Glomerular endothelial cell (primary cell): ENCODE measurements at regions not wholly inside any gene's neighbourhood (a gene's known extent, or its start where the extent isn't known, plus 50 kb on each side); places are given as distances from the start of the nearest gene placed in this dataset.

Source experiments
- DNase-seq: peaks from one replicate; pipeline ENCODE4 v3.0.0-alpha.2; 2011; ENCODE audit warnings: low read depth, low spot score; ENCODE audit errors: extremely low read depth

- DNase-seq = no peak
Measured at GRCh38 chr13:72462166-72462565, 265.3 kb downstream of the MZT1 start.

GRCh38 chr13:72458701-72459100 lies 268.7 kb downstream of the MZT1 start:
- no peak for DNase-seq

DNA sequence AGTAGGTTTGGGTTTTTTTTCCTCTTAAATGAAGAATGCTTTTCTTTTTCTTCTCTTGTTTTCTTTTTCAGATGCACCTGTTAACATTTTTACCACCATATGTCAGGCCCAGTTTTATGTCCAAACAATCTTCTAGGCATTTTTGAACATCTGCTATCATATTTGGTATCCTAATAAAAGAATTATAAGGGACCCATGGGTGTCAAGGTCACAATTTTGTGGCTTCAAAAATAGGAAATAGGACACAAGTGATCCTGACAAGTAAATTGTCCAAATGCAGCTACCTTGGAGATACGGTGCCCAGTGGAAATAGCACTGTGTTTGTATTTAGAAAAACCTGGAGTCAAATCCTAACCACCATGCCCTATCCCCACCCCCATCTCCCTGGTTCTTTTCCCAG lies 270.3 kb downstream of the MZT1 start:
- no peak for DNase-seq

DNA sequence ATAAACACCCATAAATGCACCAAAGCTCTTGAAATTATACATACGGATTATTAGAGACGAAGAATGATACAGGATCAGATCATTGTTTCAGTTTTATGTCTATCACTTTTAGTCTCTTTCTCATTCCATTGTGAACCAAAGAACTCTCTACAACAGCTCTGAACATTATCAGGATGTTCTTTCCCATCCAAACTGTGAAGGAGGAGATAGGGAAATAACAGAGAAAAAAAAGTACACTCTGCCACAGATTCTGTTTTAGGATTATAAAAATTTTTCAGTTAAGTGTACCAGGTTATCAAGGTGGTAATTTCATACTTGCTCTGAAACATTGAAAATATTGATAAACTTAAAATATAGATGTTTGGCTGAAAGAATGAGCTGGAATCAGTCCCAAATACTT lies 270.9 kb downstream of the MZT1 start:
- no peak for DNase-seq

GRCh38 chr13:72453161-72453560 lies 274.3 kb downstream of the MZT1 start:
- DNase-seq = no peak

- no peak for DNase-seq
Measured at GRCh38 chr13:72448082-72448481, 279.3 kb downstream of the MZT1 start.

DNA sequence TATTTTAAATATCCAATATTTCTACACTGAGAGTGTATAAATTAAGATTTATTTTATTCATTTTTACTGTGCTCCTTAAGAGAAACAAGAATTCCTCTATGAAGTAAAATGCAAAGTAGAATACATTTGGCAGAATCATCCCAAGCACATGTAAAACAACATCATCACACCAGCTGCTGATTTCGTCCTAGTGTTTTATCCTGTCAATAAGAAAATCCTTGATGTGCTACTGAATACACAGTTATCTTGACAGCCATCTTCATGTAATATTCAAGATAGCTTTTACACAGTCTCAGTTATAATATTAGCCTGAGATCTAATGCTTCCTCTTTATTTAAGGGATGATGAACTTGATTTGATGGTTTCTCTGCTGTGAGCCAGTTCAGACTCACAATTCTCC lies 282.4 kb downstream of the MZT1 start:
- DNase-seq = no peak

GRCh38 chr13:72437458-72437857 lies 290.0 kb downstream of the MZT1 start:
- no peak for DNase-seq

DNA sequence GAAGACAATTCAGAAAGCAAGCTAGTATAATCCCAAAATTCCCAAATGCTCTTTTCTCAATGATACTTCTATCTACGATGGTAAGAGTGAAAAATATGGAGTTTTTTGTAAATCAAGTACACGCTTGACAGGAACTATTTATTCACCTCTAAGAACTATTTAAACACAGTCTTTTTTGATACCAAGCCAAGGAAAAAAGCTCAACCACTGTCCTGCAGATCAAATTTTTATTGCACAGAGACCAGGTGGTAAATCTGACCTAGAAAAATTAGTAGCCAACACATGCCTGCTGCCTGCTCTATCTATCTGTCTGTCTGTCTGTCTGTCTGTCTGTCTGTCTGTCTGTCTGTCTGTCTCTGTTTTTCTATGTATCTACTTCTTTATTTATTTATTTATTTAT lies 292.2 kb downstream of the MZT1 start:
- DNase-seq = no peak

DNA sequence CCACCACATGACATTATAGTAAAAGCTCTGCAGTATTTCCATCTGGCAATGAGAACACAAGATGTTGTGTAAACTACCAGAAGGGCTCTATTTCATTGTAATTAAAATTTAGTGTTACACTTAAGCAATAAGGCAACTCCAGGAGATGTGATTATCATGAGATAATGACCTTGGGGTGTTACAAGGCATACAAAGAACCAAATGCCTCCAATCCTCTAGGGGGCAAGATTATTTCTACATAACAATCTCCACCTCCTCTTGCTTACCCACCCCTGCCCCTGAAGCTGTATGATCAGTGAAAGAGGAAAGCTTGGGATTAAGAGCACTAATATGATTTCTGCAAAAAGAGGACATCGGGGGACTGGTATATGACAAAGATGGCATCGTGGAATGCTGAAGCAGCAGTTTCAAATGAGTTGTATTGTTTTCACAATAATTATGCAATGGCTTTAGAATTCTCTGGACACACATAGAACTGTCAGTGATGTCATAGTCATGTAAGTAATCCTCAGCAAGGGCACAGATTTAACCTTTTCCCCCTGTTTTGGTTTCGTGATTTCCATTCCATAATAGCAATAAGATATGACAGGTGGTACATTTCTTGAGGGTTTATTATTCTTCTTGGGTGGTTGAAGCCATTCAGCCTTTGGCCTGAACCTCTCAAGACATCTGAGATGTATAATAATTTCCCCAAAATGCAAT lies 295.3 kb downstream of the MZT1 start:
- no peak for DNase-seq

DNA sequence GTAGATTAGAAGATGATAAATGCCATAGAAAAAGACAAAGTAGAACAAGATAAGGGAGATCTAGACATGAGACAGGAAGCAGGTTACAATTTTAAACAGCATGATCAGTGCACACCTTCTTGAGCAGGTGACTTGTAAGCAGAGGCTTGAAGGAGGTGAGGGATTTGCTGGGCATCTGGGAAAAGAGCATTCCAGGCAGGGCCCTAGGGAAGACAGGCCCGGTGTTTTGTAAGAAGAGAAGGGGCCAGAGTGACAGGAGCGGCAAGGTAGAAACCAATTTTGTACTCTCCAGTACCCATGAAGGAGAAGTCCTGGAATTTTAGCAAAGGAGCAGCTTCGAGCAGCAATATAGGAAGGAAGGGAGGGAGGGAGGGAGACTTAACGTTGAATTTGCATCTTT lies 296.5 kb downstream of the MZT1 start:
- DNase-seq = no peak

- no peak for DNase-seq
Measured at GRCh38 chr13:72427757-72428528, 299.5 kb downstream of the MZT1 start.

GRCh38 chr13:72424059-72424458 lies 303.4 kb downstream of the MZT1 start:
- DNase-seq = no peak

GRCh38 chr13:72415817-72416216 lies 311.6 kb downstream of the MZT1 start:
- DNase-seq = no peak

- DNase-seq = no peak
Measured at GRCh38 chr13:72412481-72412880, 314.9 kb downstream of the MZT1 start.

DNA sequence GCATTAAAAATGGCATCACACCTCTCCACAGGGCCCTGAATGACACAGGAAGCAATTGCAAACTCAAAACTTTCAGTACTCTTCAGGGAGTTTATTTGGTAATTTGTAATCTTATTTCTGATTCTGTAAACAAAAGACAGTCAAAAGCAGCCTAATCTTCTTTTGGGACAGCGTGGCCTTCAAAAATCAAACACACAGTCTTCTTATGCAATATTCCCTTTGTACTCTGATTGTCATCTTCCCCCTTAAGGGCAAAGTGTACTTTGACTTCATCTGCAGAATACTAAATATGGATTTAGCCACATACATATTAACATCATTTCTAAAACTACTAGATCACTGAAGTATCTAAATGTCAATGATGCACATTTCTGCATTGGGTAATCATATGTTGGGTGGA lies 322.0 kb downstream of the MZT1 start:
- DNase-seq = no peak

DNA sequence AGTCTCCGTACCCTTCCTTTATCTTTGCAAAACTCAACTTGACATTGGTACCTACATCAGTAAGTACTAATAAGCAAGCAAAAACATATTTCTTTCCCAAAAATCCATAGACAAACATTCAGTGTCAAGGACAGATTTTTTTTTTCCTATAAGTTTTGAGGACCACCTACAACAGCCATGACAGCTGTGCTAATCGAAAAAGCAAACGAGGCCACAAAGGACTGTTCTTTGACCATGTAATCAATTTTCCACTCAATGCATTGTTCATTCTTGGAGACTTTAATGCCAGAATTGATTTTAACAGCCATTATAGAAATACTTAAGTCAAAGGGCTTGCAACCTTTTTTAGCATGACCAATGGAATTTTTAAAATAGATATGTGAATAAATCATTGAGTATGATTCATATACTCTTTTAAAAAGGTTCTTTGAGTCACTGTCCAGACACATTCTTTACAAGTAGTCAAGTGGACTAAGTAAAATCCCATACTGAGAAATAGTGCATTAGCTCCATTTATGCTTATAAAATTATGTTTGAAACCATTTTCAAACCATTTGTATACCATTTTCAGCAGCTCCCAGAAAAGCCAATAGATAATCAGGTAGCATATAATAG lies 323.9 kb downstream of the MZT1 start:
- DNase-seq = no peak

DNA sequence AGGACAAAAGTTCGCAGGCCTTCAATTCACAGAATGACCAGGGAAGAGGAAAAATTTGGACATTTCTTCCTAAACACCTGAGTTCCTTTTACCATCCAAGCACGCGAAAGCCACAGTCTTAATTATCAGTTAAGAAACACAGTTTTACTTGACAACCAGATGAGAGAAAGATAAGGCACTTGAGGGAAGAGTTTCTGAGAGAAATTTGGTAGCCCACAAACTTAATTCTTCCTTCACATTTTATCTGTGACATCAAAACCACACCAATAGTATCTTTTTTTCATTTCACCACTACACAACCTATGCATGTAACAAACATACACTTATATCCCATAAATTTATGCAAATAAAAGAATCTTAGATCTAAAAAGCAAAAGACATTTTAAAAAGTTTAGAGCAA lies 326.6 kb downstream of the MZT1 start:
- DNase-seq = no peak

- no peak for DNase-seq
Measured at GRCh38 chr13:72399351-72399750, 328.1 kb downstream of the MZT1 start.

DNA sequence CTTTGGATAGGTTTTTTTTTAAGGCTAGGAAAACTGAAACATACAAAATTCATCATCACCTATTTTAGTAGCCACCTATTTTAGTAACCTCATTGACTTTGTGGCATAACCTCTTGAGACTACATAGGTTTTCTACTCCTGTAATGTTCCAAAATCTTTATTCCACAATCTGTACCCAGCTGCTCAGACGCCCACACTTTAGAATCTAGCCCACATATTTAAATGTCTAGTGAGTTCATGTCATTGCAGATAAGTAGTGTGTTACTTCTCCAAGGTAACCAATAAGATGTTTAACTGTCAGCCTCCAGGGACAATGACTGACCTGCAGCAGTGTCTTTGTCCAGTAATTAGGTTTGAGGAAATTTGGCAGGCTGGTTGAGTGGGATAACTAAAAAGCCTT lies 330.2 kb downstream of the MZT1 start:
- DNase-seq = no peak

DNA sequence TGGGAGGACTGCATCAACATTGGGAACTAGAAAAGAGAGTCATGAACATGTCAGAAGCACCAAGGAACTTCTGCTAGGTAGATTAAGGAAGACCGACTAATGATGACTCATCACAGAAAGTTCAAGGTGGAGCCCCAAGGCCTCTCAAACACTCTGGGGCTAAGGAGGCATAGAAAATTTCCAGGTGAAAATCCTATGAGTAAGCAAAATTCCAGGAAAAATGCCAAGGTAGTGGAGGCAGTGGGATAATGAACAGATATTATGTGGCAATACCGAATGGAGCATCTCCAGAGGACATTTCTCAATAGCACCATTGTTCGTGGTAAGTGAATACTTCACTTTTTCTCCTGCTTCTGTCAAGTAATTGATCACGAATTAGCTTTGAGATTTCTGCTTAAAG lies 336.5 kb downstream of the MZT1 start:
- no peak for DNase-seq

- no peak for DNase-seq
Measured at GRCh38 chr13:72386138-72386684, 341.2 kb downstream of the MZT1 start.
